Sigmoid colon (tissue), 4 donors: ENCODE measurements at regions not wholly inside any gene's neighbourhood (a gene's known extent, or its start where the extent isn't known, plus 50 kb on each side); places are given as distances from the start of the nearest gene placed in this dataset.

ENCODE experiments used
- POLR2A ChIP-seq, 2 donors: fragments of 450-650 bp; IDR thresholded peaks; one replicate each; pipeline ENCODE4 v1.6.1; 2016; ENCODE audit warnings: antibody characterized with exemption in 2 of 2, mild to moderate bottlenecking in 2 of 2, moderate library complexity in 2 of 2
- POLR2AphosphoS5 ChIP-seq, 4 donors: sonication (generic); formaldehyde crosslinking; IDR thresholded peaks; one replicate each; pipeline ENCODE4 v1.6.1; 2017; ENCODE audit warnings: antibody characterized with exemption in 4 of 4
- TF ChIP-seq, protein P1 (sequence below), 4 experiments: fragments of 450-650 bp in 3 of 4; fragments of 200-600 bp in 1 of 4; IDR thresholded peaks; one replicate each; pipeline ENCODE4 v1.5.1; 2016 to 2019; ENCODE audit warnings: antibody characterized with exemption in 4 of 4, mild to moderate bottlenecking in 3 of 4, moderate library complexity in 2 of 4

- no peak for TF ChIP-seq POLR2A (IDR thresholded peaks at IDR 0.05)
- TF ChIP-seq, protein P1, sequence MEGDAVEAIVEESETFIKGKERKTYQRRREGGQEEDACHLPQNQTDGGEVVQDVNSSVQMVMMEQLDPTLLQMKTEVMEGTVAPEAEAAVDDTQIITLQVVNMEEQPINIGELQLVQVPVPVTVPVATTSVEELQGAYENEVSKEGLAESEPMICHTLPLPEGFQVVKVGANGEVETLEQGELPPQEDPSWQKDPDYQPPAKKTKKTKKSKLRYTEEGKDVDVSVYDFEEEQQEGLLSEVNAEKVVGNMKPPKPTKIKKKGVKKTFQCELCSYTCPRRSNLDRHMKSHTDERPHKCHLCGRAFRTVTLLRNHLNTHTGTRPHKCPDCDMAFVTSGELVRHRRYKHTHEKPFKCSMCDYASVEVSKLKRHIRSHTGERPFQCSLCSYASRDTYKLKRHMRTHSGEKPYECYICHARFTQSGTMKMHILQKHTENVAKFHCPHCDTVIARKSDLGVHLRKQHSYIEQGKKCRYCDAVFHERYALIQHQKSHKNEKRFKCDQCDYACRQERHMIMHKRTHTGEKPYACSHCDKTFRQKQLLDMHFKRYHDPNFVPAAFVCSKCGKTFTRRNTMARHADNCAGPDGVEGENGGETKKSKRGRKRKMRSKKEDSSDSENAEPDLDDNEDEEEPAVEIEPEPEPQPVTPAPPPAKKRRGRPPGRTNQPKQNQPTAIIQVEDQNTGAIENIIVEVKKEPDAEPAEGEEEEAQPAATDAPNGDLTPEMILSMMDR (IDR thresholded peaks at IDR 0.05): no peak
- TF ChIP-seq POLR2AphosphoS5 (IDR thresholded peaks at IDR 0.05): no peak
These were observed 80.7 kb upstream of the MAGI2 start for GRCh38 chr7:79534128-79534527.
